Liver (tissue), 8 donors: ENCODE measurements at regions not wholly inside any gene's neighbourhood (a gene's known extent, or its start where the extent isn't known, plus 50 kb on each side); places are given as distances from the start of the nearest gene placed in this dataset.

Experiments used
- DNase-seq: peaks from one replicate; pipeline ENCODE4 v3.0.0-alpha.2; 2017; ENCODE audit warnings: low spot score
- H3K27ac ChIP-seq, 2 donors: one replicate each; pipeline ENCODE4 v1.7.0; 2013; ENCODE audit warnings: inconsistent platforms in 2 of 2, low read length in 2 of 2, control low read depth in 1 of 2, low read depth in 1 of 2, mild to moderate bottlenecking in 1 of 2
- H3K27me3 ChIP-seq, 4 donors: one replicate each; pipeline versions ENCODE4 v1.6.1 to v1.7.0; 2013; ENCODE audit warnings: low read length in 3 of 4, inconsistent platforms in 1 of 4, mild to moderate bottlenecking in 1 of 4, moderate library complexity in 1 of 4; ENCODE audit not compliant: control insufficient read depth in 4 of 4, insufficient read depth in 4 of 4
- H3K36me3 ChIP-seq, 4 donors: one replicate each; pipeline versions ENCODE4 v1.6.1 to v1.7.0; 2013; ENCODE audit warnings: low read length in 3 of 4, mild to moderate bottlenecking in 3 of 4, low read depth in 1 of 4, moderate library complexity in 1 of 4; ENCODE audit not compliant: control insufficient read depth in 4 of 4, insufficient read depth in 3 of 4
- H3K4me1 ChIP-seq, 4 donors: one replicate each; pipeline versions ENCODE4 v1.6.1 to v1.7.0; 2013; ENCODE audit warnings: low read length in 3 of 4, mild to moderate bottlenecking in 3 of 4, moderate library complexity in 1 of 4; ENCODE audit not compliant: control insufficient read depth in 4 of 4, insufficient read depth in 4 of 4
- H3K4me3 ChIP-seq, 3 donors: one replicate each; pipeline versions ENCODE4 v1.6.1 to v1.7.0; 2013; ENCODE audit warnings: low read length in 3 of 3, control low read depth in 1 of 3, low read depth in 1 of 3, mild to moderate bottlenecking in 1 of 3
- H3K9ac ChIP-seq, 2 donors: one replicate each; pipeline ENCODE4 v1.7.0; 2013; ENCODE audit warnings: low read length in 2 of 2, mild to moderate bottlenecking in 2 of 2, moderate library complexity in 2 of 2, control low read depth in 1 of 2, low read depth in 1 of 2
- H3K9me3 ChIP-seq, 4 donors: one replicate each; pipeline versions ENCODE4 v1.6.1 to v1.7.0; 2013; ENCODE audit warnings: low read length in 3 of 4; ENCODE audit not compliant: control insufficient read depth in 4 of 4
- ATF3 ChIP-seq: IDR thresholded peaks from 2 replicates; pipeline ENCODE4 v1.6.1; 2016; ENCODE audit warnings: antibody characterized with exemption
- CTCF ChIP-seq: fragments of 150-350 bp; IDR thresholded peaks from 2 replicates; pipeline ENCODE4 v1.5.1; 2017; ENCODE audit warnings: improper control_type of control experiment, low read depth, low read length; ENCODE audit not compliant: missing input control
- EGR1 ChIP-seq, 2 donors: IDR thresholded peaks; 2 replicates each; pipeline ENCODE4 v1.6.1; 2016 to 2018; ENCODE audit warnings: antibody characterized with exemption in 2 of 2, low read depth in 2 of 2
- FOXA1 ChIP-seq: IDR thresholded peaks from 2 replicates; pipeline ENCODE4 v1.6.1; 2016; ENCODE audit warnings: antibody characterized with exemption
- FOXA2 ChIP-seq: IDR thresholded peaks from 2 replicates; pipeline ENCODE4 v1.6.1; 2016; ENCODE audit warnings: antibody characterized with exemption
- GABPA ChIP-seq, 2 donors: IDR thresholded peaks in 1 of 2; conservative IDR thresholded peaks in 1 of 2; 2 replicates each; pipeline ENCODE4 v1.6.1; 2016; ENCODE audit warnings: antibody characterized with exemption in 2 of 2, mild to moderate bottlenecking in 1 of 2, moderate library complexity in 1 of 2
- HNF4A ChIP-seq, 2 donors: conservative IDR thresholded peaks; 2 replicates each; pipeline ENCODE4 v1.6.1; 2016; ENCODE audit warnings: antibody characterized with exemption in 2 of 2, mild to moderate bottlenecking in 2 of 2
- HNF4G ChIP-seq: IDR thresholded peaks from 2 replicates; pipeline ENCODE4 v1.6.1; 2016; ENCODE audit warnings: antibody characterized with exemption
- JUND ChIP-seq, 2 donors: IDR thresholded peaks; 2 replicates each; pipeline ENCODE4 v1.6.1; 2016; ENCODE audit warnings: antibody characterized with exemption in 2 of 2
- MAX ChIP-seq: IDR thresholded peaks from 2 replicates; pipeline ENCODE4 v1.6.1; 2016; ENCODE audit warnings: antibody characterized with exemption
- NR2F2 ChIP-seq: IDR thresholded peaks from 2 replicates; pipeline ENCODE4 v1.6.1; 2016; ENCODE audit warnings: antibody characterized with exemption
- RAD21 ChIP-seq, 2 donors: IDR thresholded peaks; 2 replicates each; pipeline ENCODE4 v1.6.1; 2016; ENCODE audit warnings: antibody characterized with exemption in 2 of 2, mild to moderate bottlenecking in 2 of 2
- REST ChIP-seq: IDR thresholded peaks from 2 replicates; pipeline ENCODE4 v1.6.1; 2016; ENCODE audit warnings: antibody characterized with exemption, mild to moderate bottlenecking
- RXRA ChIP-seq, 2 donors: IDR thresholded peaks; 2 replicates each; pipeline ENCODE4 v1.6.1; 2017 to 2018; ENCODE audit warnings: antibody characterized with exemption in 2 of 2, mild to moderate bottlenecking in 1 of 2
- SP1 ChIP-seq: IDR thresholded peaks from 2 replicates; pipeline ENCODE4 v1.6.1; 2018; ENCODE audit warnings: antibody characterized with exemption, mild to moderate bottlenecking
- TAF1 ChIP-seq: conservative IDR thresholded peaks from 2 replicates; pipeline ENCODE4 v1.6.1; 2016; ENCODE audit warnings: antibody characterized with exemption, mild to moderate bottlenecking
- YY1 ChIP-seq: IDR thresholded peaks from 2 replicates; pipeline ENCODE4 v1.6.1; 2016; ENCODE audit warnings: antibody characterized with exemption, mild to moderate bottlenecking
- WGBS: extraction: QIAGEN DNeasy Blood & Tissue Kit; methylation state at CpG from one replicate; pipeline ENCODE4 v1.1.7; 2013; 5-methylcytosine and 5-hydroxymethylcytosine counted together
- donor health status: healthy.
- donor health status: healthy.
- donor health status: healthy.
- donor health status: healthy.
- donor health status: healthy.

- Histone ChIP-seq H3K9ac (no peak overlapping the region), H3K4me3 (no peak overlapping the region), H3K27me3 (peaks cover 0 to 11% (median 0%) of the 10 kb centered on the region in 4 donors), H3K36me3 (no peaks in the 10 kb centered on the region), H3K9me3 (no peaks in the 10 kb centered on the region), H3K27ac (no peak overlapping the region), H3K4me1 (no peaks in the 10 kb centered on the region)
- no peak for DNase-seq
- TF ChIP-seq JUND (IDR thresholded peaks at IDR 0.05) (no peak), TAF1 (no peak), CTCF (peak; percentile 57), MAX (no peak), RXRA (IDR thresholded peaks at IDR 0.05) (no peak), RAD21 (IDR thresholded peaks at IDR 0.05) (peak; percentile 88 to 89), FOXA1 (no peak), REST (no peak), FOXA2 (no peak)
- WGBS: 48% methylated on average over 7 of the region's 7 CpGs
These were observed 115.5 kb upstream of the G2E3 start for GRCh38 chr14:30443368-30444007.

- 81% methylated on average over 1 of the region's 1 CpG for WGBS
- Histone ChIP-seq H3K27ac (no peak overlapping the region), H3K4me1 (no peaks in the 10 kb centered on the region), H3K36me3 (no peaks in the 10 kb centered on the region), H3K27me3 (peaks cover 0 to 11% (median 0%) of the 10 kb centered on the region in 4 donors), H3K4me3 (no peak overlapping the region), H3K9ac (no peak overlapping the region), H3K9me3 (no peaks in the 10 kb centered on the region)
- DNase-seq: no peak
- TF ChIP-seq ATF3 (no peak), MAX (no peak), JUND (IDR thresholded peaks at IDR 0.05) (no peak), GABPA (IDR thresholded peaks at IDR 0.05 in 1 of 2, conservative IDR thresholded peaks at IDR 0.05 in 1 of 2) (no peak), CTCF (no peak), YY1 (no peak), FOXA1 (no peak), HNF4G (no peak), FOXA2 (no peak), RXRA (IDR thresholded peaks at IDR 0.05) (no peak), REST (no peak), NR2F2 (no peak), HNF4A (conservative IDR thresholded peaks at IDR 0.05) (no peak), TAF1 (no peak), RAD21 (IDR thresholded peaks at IDR 0.05) (no peak), EGR1 (IDR thresholded peaks at IDR 0.05; ENCODE audit: low read depth in 2 of 2) (no peak), SP1 (no peak)
These were observed 114.5 kb upstream of the G2E3 start for GRCh38 chr14:30444451-30444850.
